Left ventricle myocardium inferior (tissue), 1 donor: ENCODE measurements at regions not wholly inside any gene's neighbourhood (a gene's known extent, or its start where the extent isn't known, plus 50 kb on each side); places are given as distances from the start of the nearest gene placed in this dataset.
"Not testable (repeated sequence)": the region's sequence is repeated elsewhere in the genome, so short reads cannot be mapped to it uniquely, and the experiment has no call there.

Experiments
- DNase-seq: peaks from one replicate; pipeline ENCODE4 v3.0.0-alpha.2; 2020
- H3K27ac ChIP-seq: fragments of 200-600 bp; replicated peaks from 2 replicates; pipeline ENCODE4 v1.8.0; 2021
- H3K27me3 ChIP-seq: fragments of 200-600 bp; 2 replicates; pipeline ENCODE4 v1.8.0; 2021; ENCODE audit warnings: low read depth
- H3K36me3 ChIP-seq: fragments of 200-600 bp; 2 replicates; pipeline ENCODE4 v1.8.0; 2021
- H3K4me1 ChIP-seq: fragments of 200-600 bp; 2 replicates; pipeline ENCODE4 v1.8.0; 2021
- H3K4me3 ChIP-seq: fragments of 200-600 bp; 2 replicates; pipeline ENCODE4 v1.8.0; 2021; ENCODE audit warnings: mild to moderate bottlenecking, moderate library complexity
- H3K9me3 ChIP-seq: fragments of 200-600 bp; replicated peaks from 2 replicates; pipeline ENCODE4 v1.8.0; 2021
- intact Hi-C: fragments of 100-400 bp; cut with micrococcal nuclease; formaldehyde crosslinking; loops from one replicate; pipeline ENCODE4 v1.11.0; 2022
- TF ChIP-seq, protein P1 (sequence below): fragments of 200-600 bp; IDR thresholded peaks from 2 replicates; pipeline ENCODE4 v1.8.0; 2021; ENCODE audit warnings: antibody characterized with exemption, mild to moderate bottlenecking, borderline replicate concordance
- donor health status: DM: no; HTN: yes; CAD: no; lungs with severe emphysema.

DNA sequence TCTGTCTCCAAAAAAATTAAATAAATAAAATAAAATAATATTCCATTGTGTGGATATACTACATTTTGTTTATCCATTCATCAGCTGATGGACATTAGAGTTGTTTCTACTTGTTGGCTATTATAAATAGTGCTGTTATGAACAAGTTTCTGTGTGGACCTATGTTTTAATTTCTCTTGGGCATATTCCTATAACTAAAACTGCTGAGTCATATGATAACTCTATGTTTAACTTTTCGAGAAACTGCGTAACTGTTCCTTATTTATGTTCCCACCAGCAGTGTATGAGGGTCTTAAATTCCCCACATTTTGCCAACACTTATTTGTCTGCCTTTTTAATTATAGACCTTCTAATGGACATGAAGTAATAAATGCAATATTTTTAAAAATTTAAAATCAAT, 80.0 kb upstream of the XIST start:
- Histone ChIP-seq H3K27me3 (no peaks in the 10 kb centered on the region), H3K36me3 (no peaks in the 10 kb centered on the region), H3K4me1 (no peaks in the 10 kb centered on the region), H3K4me3 (no peak overlapping the region), H3K27ac (no peak overlapping the region), H3K9me3 (no peaks in the 10 kb centered on the region)
- TF ChIP-seq, protein P1, sequence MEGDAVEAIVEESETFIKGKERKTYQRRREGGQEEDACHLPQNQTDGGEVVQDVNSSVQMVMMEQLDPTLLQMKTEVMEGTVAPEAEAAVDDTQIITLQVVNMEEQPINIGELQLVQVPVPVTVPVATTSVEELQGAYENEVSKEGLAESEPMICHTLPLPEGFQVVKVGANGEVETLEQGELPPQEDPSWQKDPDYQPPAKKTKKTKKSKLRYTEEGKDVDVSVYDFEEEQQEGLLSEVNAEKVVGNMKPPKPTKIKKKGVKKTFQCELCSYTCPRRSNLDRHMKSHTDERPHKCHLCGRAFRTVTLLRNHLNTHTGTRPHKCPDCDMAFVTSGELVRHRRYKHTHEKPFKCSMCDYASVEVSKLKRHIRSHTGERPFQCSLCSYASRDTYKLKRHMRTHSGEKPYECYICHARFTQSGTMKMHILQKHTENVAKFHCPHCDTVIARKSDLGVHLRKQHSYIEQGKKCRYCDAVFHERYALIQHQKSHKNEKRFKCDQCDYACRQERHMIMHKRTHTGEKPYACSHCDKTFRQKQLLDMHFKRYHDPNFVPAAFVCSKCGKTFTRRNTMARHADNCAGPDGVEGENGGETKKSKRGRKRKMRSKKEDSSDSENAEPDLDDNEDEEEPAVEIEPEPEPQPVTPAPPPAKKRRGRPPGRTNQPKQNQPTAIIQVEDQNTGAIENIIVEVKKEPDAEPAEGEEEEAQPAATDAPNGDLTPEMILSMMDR = no peak
- intact Hi-C loops = no loop called here
- DNase-seq = no peak

DNA sequence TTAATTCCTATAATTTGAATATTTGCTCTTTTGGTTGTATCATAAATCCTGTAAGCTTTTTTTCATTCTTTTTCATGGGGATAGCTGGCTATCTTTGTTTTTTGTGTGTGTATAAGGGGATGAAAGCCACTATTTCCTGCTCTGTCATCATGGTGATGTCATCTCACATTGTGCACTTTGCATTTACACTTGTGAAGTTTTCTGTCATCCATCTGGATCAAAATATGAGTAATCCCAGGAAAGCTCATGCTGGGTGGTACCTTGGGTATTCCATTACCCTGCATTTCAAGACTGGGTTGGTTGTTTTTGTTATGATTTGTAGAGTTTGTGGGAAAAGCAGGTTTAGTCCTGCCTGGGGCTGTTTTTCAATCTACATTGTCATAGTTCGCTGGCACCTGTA, 77.8 kb upstream of the XIST start:
- H3K36me3 ChIP-seq = no peaks in the 10 kb centered on the region
- H3K4me3 ChIP-seq = no peak overlapping the region
- TF ChIP-seq, protein P1 = no peak
- H3K9me3 ChIP-seq = no peaks in the 10 kb centered on the region
- no peak for DNase-seq
- H3K27me3 ChIP-seq = no peaks in the 10 kb centered on the region
- intact Hi-C loops = no loop called here
- H3K27ac ChIP-seq = no peak overlapping the region
- H3K4me1 ChIP-seq = no peaks in the 10 kb centered on the region

DNA sequence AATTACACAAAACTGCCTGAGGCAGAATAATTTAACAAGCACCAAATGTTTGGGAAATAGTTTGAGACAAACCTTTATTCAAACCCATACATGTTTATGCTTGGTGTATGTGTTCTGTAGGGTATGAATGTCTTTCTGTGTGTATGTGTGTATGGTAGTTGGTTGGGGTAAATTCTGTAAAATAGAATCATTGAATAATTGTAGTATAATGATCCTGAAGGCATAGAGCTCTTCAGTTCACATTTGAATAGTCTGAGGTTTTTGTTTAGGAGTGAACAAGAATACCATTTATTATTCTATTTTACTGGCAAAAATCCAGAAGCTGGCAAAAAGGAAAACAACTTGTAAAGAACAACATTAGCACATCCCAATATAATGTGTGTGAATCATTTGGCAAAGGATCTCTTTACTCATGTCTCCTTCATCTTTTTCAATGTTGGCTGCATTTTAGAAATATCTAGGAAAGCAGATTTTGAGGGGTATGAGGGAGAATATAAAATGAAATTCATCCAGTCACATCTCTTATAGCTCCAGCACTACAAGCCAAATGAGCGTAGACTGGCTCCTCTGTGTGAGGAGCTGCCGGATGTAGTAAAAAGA, 70.4 kb upstream of the XIST start:
- intact Hi-C loops = no loop called here

DNA sequence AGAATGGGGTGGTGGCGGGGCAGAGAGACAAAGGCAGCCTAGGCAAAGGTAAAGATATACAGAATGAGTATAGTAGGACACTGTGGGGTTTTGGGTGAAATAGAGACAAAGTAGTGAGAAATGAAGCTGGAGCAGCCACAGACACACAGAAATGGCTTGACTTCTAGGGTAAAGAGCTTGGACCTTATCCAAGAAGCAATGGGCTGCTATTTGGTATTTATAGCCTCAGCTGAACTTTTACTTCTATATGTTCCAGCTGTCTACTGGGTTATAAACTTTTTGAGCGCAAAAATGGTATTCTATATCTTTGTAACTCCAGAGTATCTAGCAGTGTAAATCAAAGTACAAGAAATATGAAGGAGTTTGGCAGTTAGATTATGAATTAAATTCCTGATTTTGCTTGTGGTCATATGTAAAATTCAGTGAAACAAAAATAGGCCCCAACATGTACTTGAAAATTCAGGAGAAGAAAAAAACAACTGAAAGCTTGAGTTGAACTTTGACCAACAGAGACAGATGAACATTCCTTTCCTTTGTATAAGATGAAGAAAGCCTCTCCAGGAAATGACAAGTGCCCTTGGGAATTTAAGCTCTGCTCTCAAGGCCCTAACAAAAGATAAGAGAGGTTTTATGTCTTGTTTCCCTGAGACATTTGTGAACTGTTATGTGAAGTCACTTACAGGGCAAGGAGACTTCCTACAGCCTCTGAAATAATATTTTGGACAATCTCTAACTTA, 64.6 kb upstream of the XIST start:
- intact Hi-C loops = no loop called here
- Histone ChIP-seq H3K4me1 (no peaks in the 10 kb centered on the region), H3K27ac (no peak overlapping the region)

More for the DNA sequence above, 70.4 kb upstream of the XIST start:
- no peak overlapping the region for H3K4me3 ChIP-seq
- H3K36me3 ChIP-seq = no peaks in the 10 kb centered on the region
- no peak overlapping the region for H3K27ac ChIP-seq
- TF ChIP-seq, protein P1 = no peak
- H3K4me1 ChIP-seq = no peaks in the 10 kb centered on the region
- no peaks in the 10 kb centered on the region for H3K9me3 ChIP-seq
- H3K27me3 ChIP-seq = no peaks in the 10 kb centered on the region
- DNase-seq = no peak

DNA sequence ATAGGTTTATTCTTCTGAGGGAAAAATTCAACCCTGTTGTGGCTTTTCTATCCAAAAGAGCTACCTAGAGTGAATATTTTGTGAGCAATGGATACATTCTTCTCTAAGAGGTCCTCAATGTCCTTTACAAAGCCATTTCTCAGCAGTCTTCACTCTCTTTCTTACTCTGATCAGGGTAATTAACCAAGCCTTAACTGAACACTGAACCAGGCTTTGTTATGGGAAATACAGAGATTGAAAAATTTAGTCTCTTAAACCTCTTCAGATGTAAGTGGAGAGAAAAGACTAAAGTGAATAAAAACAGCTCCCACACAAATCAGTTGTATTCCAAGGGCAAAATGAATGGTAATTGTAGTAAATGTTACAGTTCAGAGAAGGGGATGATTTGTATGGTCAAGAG, 64.0 kb upstream of the XIST start:
- TF ChIP-seq, protein P1 = no peak
- Histone ChIP-seq H3K36me3 (no peaks in the 10 kb centered on the region), H3K9me3 (no peaks in the 10 kb centered on the region), H3K4me1 (no peaks in the 10 kb centered on the region), H3K4me3 (no peak overlapping the region), H3K27ac (no peak overlapping the region), H3K27me3 (no peaks in the 10 kb centered on the region)
- intact Hi-C loops = no loop called here
- DNase-seq = no peak

More for the DNA sequence above, 64.6 kb upstream of the XIST start:
- Histone ChIP-seq H3K4me3 (no peak overlapping the region), H3K27me3 (no peaks in the 10 kb centered on the region), H3K36me3 (no peaks in the 10 kb centered on the region), H3K9me3 (no peaks in the 10 kb centered on the region)
- DNase-seq = no peak
- TF ChIP-seq, protein P1 = no peak

DNA sequence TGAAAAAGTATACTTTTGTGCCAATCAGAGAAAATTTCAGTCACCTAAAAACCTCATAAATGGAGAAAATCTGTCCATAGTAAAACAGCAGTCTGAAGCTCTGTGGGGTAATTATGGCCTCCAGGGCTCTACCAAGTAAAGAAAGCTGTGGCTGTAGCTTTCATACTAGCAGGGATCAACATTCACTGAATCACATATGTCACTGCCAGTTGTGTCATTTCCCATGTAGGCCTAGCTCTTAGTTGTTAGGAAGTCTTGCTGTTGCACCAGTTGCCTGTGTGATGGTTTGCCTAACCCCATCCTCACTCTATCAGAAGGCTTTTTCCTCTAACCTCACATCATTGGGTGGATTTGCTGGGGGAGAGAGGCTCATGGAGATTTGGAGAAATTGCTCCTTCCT, 62.3 kb upstream of the XIST start:
- H3K9me3 ChIP-seq, H3K36me3 ChIP-seq, DNase-seq, H3K4me1 ChIP-seq, H3K4me3 ChIP-seq, intact Hi-C loops, H3K27me3 ChIP-seq, H3K27ac ChIP-seq: not testable (repeated sequence)
